CD4-positive, alpha-beta T cell treated with Interleukin-12 subunit alpha and Interleukin-12 subunit beta, for 1 hour (primary cell): ENCODE measurements at regions not wholly inside any gene's neighbourhood (a gene's known extent, or its start where the extent isn't known, plus 50 kb on each side); places are given as distances from the start of the nearest gene placed in this dataset.
A peak's percentile ranks its signal among the peaks of the same experiment; 100 is the strongest.
"Not testable (repeated sequence)": the region's sequence is repeated elsewhere in the genome, so short reads cannot be mapped to it uniquely, and the experiment has no call there.

Experiments used
- DNase-seq: peaks from one replicate; pipeline ENCODE4 v3.0.0-alpha.2; 2020

GRCh38 chr6:130724089-130724488, 103.1 kb upstream of the SMLR1 start:
- DNase-seq: no peak

DNA sequence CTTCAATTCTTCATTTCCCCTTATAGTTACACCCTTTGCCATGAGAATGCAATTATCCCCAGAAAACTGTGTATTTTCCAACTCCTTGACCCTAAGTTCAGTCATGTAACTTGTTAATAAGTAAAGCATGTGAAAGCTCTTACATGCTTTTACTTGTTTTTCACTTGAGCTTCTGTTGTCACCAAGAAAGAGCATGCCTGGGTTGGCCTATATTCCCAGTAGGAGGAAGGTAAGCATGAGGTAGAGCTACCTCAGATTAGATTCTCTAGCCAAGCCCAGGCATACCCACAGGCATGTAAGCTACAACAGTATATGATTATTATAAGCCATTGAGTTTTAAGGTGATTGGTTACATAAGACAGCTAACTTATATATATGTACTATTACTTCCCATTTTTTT, 101.7 kb upstream of the SMLR1 start:
- no peak for DNase-seq

- not testable (repeated sequence) for DNase-seq
These were observed 99.1 kb upstream of the SMLR1 start for GRCh38 chr6:130728064-130728463.

- DNase-seq: no peak
These were observed 96.6 kb upstream of the SMLR1 start for GRCh38 chr6:130730600-130730999.

DNA sequence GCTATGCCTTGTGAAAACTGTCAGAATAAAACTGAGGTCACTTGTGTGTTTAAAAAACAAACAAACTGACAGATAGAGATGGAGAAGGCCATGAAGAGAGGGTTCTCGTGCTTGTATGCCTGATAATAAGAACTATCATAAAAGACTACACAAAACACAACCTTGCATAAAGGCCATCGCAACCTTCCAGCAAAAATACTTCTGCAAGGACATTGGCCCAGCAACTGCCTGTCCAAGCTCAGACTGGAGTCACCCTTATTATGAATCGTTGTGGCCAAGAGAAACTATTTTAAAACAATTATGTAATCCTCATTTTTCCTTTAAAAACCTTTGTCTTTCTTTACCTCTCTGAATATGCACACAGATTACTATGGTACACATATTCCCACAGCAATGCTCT, 93.0 kb upstream of the SMLR1 start:
- no peak for DNase-seq

- no peak for DNase-seq
These were observed 86.9 kb upstream of the SMLR1 start for GRCh38 chr6:130740308-130740707.

GRCh38 chr6:130742131-130742681, 85.0 kb upstream of the SMLR1 start:
- no peak for DNase-seq

DNA sequence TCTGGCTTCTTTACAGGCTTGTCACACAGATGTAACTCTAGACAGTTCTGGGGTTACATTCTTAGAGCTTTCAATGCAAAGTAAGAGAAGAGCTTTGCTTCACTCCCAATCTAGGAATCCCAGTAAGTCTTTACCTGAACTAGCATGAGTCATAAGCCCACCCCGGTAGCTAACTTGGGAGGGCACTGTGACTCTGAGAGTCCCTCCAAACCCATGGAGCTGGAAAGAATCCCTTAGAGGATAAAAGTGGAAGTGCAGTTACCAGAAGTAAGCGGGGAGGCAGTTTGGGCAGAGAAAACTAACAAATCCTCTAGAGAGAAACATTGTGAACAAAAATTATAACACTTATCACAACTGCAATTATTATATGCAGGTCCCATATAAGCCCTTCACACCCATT, 84.0 kb upstream of the SMLR1 start:
- no peak for DNase-seq

DNA sequence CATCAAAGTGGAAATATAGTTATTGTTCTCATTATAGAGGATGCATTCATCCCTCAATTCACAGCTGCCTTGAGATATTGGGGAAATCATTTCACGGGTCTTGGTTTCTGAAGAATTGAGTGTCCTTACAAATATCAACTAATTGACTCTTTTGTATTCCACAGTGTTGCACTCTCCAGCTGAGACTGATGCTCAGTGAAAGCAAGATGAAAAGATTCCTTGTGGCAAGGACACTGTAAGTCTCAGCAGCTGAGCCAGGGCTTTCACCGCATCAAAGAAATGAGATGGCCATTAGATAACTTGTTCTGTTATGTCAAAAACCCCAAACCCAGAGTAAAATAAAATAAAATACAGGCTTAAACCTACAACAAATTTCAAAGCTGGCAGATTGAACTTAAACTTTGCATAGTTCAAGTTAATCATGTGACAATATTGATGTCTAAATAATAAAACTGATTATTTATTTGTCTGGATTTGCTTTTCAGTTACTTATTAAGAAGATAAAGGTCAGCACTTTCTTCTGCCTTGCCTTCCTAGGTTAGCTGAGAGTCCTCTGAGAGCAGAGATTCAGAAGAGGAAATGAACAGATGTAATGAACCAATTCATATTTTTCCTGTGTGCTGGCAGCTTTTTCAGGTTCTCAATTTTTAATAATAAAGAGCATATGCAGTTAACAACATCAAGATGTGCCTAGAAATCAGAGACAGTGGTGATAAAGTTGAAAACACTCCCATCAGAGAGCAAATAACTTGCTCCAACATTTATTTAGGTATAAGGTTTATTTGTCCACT, 82.4 kb upstream of the SMLR1 start:
- no peak for DNase-seq

GRCh38 chr6:130748041-130748440, 79.2 kb upstream of the SMLR1 start:
- no peak for DNase-seq

- no peak for DNase-seq
These were observed 77.8 kb upstream of the SMLR1 start for GRCh38 chr6:130749402-130749801.

GRCh38 chr6:130752267-130752666, 74.9 kb upstream of the SMLR1 start:
- no peak for DNase-seq

GRCh38 chr6:130754786-130755367, 72.3 kb upstream of the SMLR1 start:
- DNase-seq: no peak

DNA sequence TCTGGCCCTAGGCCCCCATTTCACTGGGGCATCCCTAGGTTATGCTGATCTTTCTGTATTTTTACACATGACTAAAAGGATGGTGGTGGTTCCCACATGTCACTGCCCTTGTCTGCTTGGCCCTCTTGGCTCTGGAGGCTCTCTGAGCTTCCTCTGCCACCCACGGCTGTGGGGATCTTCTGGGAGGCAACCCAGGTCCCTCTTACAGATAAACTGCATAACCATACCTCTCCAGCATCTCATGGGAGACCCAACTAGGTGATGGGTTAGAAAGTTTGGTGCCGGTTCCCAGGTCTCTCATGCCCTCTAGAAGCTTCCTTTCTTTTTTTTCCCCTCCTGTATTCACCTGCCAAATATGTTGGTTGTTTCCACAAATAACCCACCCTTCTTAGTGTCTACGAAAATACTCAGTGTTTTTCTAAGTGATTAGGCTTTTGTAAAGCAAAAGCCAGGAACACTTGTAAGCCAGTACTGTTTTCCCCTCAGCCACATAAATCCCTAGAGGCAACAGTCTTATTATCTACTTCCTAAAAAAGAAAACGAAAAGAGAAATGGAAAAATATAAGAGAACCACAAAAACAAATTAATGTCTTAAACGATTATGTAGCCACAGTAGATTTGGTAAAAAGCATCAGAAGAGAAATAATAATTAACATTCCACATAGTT, 71.7 kb upstream of the SMLR1 start:
- DNase-seq: no peak

GRCh38 chr6:130756824-130757223, 70.4 kb upstream of the SMLR1 start:
- DNase-seq: no peak

DNA sequence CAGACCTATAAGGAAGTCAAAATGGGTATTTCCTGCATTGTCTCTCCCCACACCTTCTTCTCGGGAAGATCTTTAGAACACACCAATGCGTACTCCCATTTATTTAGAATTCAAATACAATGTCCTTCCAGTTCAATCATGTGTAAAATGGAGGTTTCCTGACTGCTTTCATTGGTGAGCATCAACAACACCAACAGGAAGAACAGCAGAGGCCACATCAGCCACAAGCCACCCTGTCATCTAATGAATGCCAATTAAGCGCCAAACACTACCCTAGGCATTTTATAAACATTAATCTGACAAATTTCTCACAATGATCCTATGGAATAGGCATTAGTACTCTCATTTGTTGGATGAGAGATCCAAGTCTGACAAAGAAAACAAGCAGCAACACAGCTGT, 68.4 kb upstream of the SMLR1 start:
- peak; percentile 24 for DNase-seq

DNA sequence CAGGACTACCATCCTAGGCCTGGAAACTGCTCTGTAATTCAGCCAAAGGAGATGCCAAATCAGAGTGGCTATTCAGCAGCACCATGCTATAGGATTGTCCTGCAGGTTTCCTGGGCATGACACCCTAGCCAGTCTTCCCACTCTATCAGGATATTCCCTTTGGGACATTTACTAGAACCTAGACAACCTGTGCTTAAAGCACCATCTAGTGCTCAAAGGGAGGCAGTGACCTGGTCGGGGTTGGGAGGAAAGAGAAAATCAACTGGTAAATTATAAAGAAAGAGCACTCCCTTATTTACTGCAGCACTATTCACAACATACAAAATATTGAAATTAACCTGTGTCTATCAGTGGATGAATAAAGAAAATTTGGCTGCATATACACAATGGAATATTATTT, 67.2 kb upstream of the SMLR1 start:
- DNase-seq: no peak

- DNase-seq: no peak
These were observed 65.9 kb upstream of the SMLR1 start for GRCh38 chr6:130761286-130761685.

GRCh38 chr6:130765181-130765727, 62.0 kb upstream of the SMLR1 start:
- DNase-seq: no peak

- no peak for DNase-seq
These were observed 60.7 kb upstream of the SMLR1 start for GRCh38 chr6:130766239-130767144.

DNA sequence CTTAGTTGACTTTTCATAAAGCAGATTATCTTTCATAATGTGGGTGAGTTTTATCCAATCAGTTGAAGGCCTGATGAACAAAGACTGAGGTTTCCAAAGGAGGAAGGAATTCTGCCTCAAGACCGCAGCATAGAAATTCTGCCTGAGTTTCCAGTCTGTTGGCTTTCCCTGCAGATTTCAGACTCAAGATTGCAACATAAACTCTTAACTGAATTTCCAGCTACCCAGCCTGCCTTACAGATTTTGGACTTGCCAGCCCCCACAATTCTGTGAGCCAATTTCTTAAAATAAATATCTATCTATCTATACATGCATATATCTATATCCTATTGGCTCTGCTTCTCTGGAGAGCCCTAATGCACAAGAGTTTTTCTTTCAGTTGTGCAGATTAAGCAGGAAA, 57.3 kb upstream of the SMLR1 start:
- DNase-seq: no peak

DNA sequence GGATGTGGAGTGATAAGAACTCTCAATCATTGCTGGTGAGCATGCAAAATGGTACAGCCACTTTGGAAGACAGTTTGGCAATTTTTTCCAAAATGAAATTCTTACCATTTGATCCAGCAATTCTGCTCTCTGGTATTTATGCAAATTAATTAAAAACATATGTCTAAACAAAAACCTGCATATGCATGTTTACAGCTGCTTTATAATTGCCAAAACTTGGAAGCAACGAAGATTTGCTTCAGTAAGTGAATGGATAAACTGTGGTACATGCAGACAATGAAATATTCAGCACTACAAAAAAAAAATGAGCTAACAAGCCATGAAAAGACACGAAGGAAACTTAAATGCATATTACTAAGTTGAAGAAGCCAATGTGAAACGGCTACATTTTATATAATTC, 55.5 kb upstream of the SMLR1 start:
- no peak for DNase-seq

- no peak for DNase-seq
These were observed 53.3 kb upstream of the SMLR1 start for GRCh38 chr6:130773860-130774259.
